ENCODE measurements at regions not wholly inside any gene's neighbourhood (a gene's known extent, or its start where the extent isn't known, plus 50 kb on each side); places are given as distances from the start of the nearest gene placed in this dataset.

GRCh38 chr17:79420318-79421243, 190.3 kb downstream of the RBFOX3 start:
- DNase-seq (ENCODE audit: low read depth), result peak; percentile 12

- DNase-seq (ENCODE audit: low read depth), result no peak
Observed at GRCh38 chr17:79417476-79417988, 193.3 kb downstream of the RBFOX3 start.

- DNase-seq (ENCODE audit: low read depth), result no peak
Observed at GRCh38 chr17:79415909-79416308, 194.9 kb downstream of the RBFOX3 start.

- no peak for DNase-seq (ENCODE audit: low read depth)
Observed at GRCh38 chr17:79415365-79415764, 195.5 kb downstream of the RBFOX3 start.

GRCh38 chr17:79414793-79415211, 196.0 kb downstream of the RBFOX3 start:
- DNase-seq (ENCODE audit: low read depth), result no peak

GRCh38 chr17:79414063-79414792, 196.6 kb downstream of the RBFOX3 start:
- DNase-seq (ENCODE audit: low read depth), result no peak

- no peak for DNase-seq (ENCODE audit: low read depth)
Observed at GRCh38 chr17:79413611-79414010, 197.2 kb downstream of the RBFOX3 start.

- no peak for DNase-seq (ENCODE audit: low read depth)
Observed at GRCh38 chr17:79412886-79413390, 197.9 kb downstream of the RBFOX3 start.

- no peak for DNase-seq (ENCODE audit: low read depth)
Observed at GRCh38 chr17:79412110-79412509, 198.7 kb downstream of the RBFOX3 start.

GRCh38 chr17:79411419-79411818, 199.4 kb downstream of the RBFOX3 start:
- no peak for DNase-seq (ENCODE audit: low read depth)

GRCh38 chr17:79410681-79411080, 200.2 kb downstream of the RBFOX3 start:
- DNase-seq (ENCODE audit: low read depth), result no peak

- DNase-seq (ENCODE audit: low read depth), result no peak
Observed at GRCh38 chr17:79408251-79408650, 202.6 kb downstream of the RBFOX3 start.

- DNase-seq (ENCODE audit: low read depth), result no peak
Observed at GRCh38 chr17:79407385-79407784, 203.5 kb downstream of the RBFOX3 start.

- no peak for DNase-seq (ENCODE audit: low read depth)
Observed at GRCh38 chr17:79406316-79406715, 204.5 kb downstream of the RBFOX3 start.

- DNase-seq (ENCODE audit: low read depth), result no peak
Observed at GRCh38 chr17:79405823-79406222, 205.0 kb downstream of the RBFOX3 start.

- no peak for DNase-seq (ENCODE audit: low read depth)
Observed at GRCh38 chr17:79404136-79404911, 206.5 kb downstream of the RBFOX3 start.

- DNase-seq (ENCODE audit: low read depth), result no peak
Observed at GRCh38 chr17:79401704-79402674, 208.9 kb downstream of the RBFOX3 start.

- peak; percentile 53 for DNase-seq (ENCODE audit: low read depth)
Observed at GRCh38 chr17:79400989-79401703, 209.7 kb downstream of the RBFOX3 start.

GRCh38 chr17:79399610-79400144, 211.2 kb downstream of the RBFOX3 start:
- no peak for DNase-seq (ENCODE audit: low read depth)

GRCh38 chr17:79398441-79398840, 212.4 kb downstream of the RBFOX3 start:
- DNase-seq (ENCODE audit: low read depth), result no peak
